Pancreas (tissue), 10 donors: ENCODE measurements at regions not wholly inside any gene's neighbourhood (a gene's known extent, or its start where the extent isn't known, plus 50 kb on each side); places are given as distances from the start of the nearest gene placed in this dataset.

ENCODE experiments used
- ATAC-seq, 4 donors: fragments of 200-7000 bp; cut with Tn5 transposase; one replicate each; pipeline versions ENCODE4 v1.8.0 to v1.9.1; 2020; ENCODE audit warnings: mild to moderate bottlenecking in 4 of 4, moderate library complexity in 4 of 4
- DNase-seq, 6 donors: peaks; one replicate each; pipeline ENCODE4 v3.0.0-alpha.2; 2020
- FAIRE-seq: peaks from 2 replicates; lab custom pipeline; 2012; peaks lifted over from hg19 to GRCh38; lab: Jason Lieb, UNC
- H3K27ac ChIP-seq, 4 donors: fragments of 200-600 bp; sonication (generic); 1 replicate in 3 of 4; 2 replicates in 1 of 4; pipeline versions ENCODE4 v1.5.0 to v1.8.0; 2020
- H3K27me3 ChIP-seq, 4 donors: fragments of 200-600 bp; one replicate each; pipeline ENCODE4 v1.8.0; 2021
- H3K36me3 ChIP-seq, 3 donors: fragments of 200-600 bp; sonication (generic) in 1 of 3; one replicate each; pipeline versions ENCODE4 v1.5.0 to v1.8.0; 2020 to 2021
- H3K4me1 ChIP-seq, 3 donors: fragments of 200-600 bp; one replicate each; pipeline ENCODE4 v1.8.0; 2021
- H3K4me3 ChIP-seq, 4 donors: fragments of 200-600 bp; sonication (generic) in 2 of 4; one replicate each; pipeline versions ENCODE4 v1.5.0 to v1.8.0; 2020 to 2021
- H3K9me3 ChIP-seq, 4 donors: fragments of 200-600 bp; one replicate each; pipeline ENCODE4 v1.8.0; 2021
- WGBS, 2 donors: extraction: QIAGEN DNeasy Blood & Tissue Kit; methylation state at CpG; one replicate each; pipeline ENCODE4 v1.1.7; 2013; 5-methylcytosine and 5-hydroxymethylcytosine counted together
- intact Hi-C, 3 donors: fragments of 100-400 bp; cut with DNase I; formaldehyde crosslinking; loops; one replicate each; pipeline versions ENCODE4 v1.11.1 to v1.14.2; 2022
- TF ChIP-seq, protein P1 (sequence below), 4 donors: fragments of 200-600 bp; sonication (generic) in 3 of 4; IDR thresholded peaks; one replicate each; pipeline versions ENCODE4 v1.5.0 to v1.8.0; 2021; ENCODE audit warnings: antibody characterized with exemption in 4 of 4
- donor health status: healthy with polysubstance abuse.
- donor health status: DM: no; HTN: no; CAD: no; lungs with moderate emphysema.
- donor health status: DM: no; HTN: no; CAD: no.
- donor health status: control.
- donor health status: control.
- donor health status: Bipolar disorder and iron deficiency.
- donor health status: DM: yes; HTN: yes; CAD: no.
- donor health status: DM: no; HTN: no; CAD: no.
- donor health status: DM: no; HTN: no; CAD: no.
- donor health status: DM: yes; HTN: yes; CAD: no.

DNA sequence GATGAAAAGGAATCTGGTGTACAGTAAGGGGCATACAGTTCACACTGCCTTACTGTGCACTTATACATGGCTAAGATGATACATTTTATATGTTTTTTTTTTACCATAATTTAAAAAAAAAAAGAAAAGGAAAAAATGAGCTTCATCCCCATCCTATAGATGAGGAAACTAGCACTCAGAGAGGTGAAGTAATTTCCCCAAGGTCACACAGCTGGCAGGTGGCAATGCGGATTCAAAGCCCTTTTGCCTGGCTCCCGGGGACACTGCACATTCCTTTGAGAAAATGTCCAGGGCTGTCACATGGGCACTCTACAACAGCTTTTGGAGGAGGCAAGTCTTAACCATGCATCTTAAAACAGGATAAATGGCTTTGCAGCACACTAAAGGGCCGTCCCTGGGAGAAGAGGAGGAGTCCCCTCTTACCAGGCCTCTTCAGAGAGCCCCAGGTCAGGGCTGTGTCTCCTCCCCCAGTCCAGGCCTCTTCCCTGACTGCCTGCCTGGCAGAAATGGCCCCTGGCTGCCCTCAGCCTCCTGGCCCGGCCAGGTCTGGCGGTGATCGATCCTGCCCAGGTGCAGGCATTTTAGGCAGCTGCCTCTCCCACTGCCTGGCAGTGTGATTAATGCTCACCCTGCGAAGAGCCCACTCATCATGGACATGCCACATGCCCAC is 95.1 kb upstream of the LINGO1 start:
- Histone ChIP-seq H3K27ac (no peak overlapping the region), H3K36me3 (no peaks in the 10 kb centered on the region), H3K27me3 (no peaks in the 10 kb centered on the region), H3K9me3 (no peaks in the 10 kb centered on the region), H3K4me3 (no peak overlapping the region), H3K4me1 (no peaks in the 10 kb centered on the region)
- FAIRE-seq (no peak), DNase-seq (no peak), ATAC-seq (no peak)
- WGBS, 2 donors: 47 to 48% methylated on average over 7 of the region's 7 CpGs
- intact Hi-C loops: no loop called here
- TF ChIP-seq, protein P1, sequence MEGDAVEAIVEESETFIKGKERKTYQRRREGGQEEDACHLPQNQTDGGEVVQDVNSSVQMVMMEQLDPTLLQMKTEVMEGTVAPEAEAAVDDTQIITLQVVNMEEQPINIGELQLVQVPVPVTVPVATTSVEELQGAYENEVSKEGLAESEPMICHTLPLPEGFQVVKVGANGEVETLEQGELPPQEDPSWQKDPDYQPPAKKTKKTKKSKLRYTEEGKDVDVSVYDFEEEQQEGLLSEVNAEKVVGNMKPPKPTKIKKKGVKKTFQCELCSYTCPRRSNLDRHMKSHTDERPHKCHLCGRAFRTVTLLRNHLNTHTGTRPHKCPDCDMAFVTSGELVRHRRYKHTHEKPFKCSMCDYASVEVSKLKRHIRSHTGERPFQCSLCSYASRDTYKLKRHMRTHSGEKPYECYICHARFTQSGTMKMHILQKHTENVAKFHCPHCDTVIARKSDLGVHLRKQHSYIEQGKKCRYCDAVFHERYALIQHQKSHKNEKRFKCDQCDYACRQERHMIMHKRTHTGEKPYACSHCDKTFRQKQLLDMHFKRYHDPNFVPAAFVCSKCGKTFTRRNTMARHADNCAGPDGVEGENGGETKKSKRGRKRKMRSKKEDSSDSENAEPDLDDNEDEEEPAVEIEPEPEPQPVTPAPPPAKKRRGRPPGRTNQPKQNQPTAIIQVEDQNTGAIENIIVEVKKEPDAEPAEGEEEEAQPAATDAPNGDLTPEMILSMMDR (IDR thresholded peaks at IDR 0.05): no peak

GRCh38 chr15:77724715-77725114 is 92.0 kb upstream of the LINGO1 start:
- ATAC-seq (no peak), FAIRE-seq (no peak)
- WGBS, 2 donors: 73 to 78% methylated on average over 6 of the region's 6 CpGs

DNA sequence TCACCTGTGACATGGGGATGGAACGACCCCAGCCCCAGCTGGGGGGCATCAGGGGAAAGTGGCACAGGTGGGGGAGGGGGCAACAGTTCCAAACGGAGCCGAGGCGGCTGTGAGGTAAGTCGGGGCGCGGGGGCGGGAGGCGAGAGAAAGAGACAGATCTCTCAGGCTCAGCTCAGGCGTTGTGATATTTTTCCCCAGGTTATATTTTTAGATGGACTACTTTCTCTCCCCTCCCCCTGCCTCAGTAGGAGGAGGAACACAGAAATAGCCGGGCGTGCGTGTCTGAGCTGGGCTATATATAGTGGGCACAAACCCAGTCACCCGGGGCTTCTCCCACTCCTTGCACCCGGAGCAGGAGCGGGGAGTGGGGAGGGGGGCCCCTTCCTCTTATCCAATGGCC is 91.0 kb upstream of the LINGO1 start:
- Histone ChIP-seq H3K9me3 (no peaks in the 10 kb centered on the region), H3K36me3 (no peaks in the 10 kb centered on the region), H3K4me1 (no peaks in the 10 kb centered on the region), H3K27me3 (no peaks in the 10 kb centered on the region), H3K27ac (no peak overlapping the region), H3K4me3 (no peak overlapping the region)
- no peak for DNase-seq
- ATAC-seq: no peak
- intact Hi-C loops: no loop called here
- WGBS, 2 donors: 71 to 76% methylated on average over 11 to 16 of the region's 16 CpGs
- FAIRE-seq: no peak
- TF ChIP-seq, protein P1 (IDR thresholded peaks at IDR 0.05): no peak

More at GRCh38 chr15:77724715-77725114, 92.0 kb upstream of the LINGO1 start:
- Histone ChIP-seq H3K36me3 (no peaks in the 10 kb centered on the region), H3K9me3 (no peaks in the 10 kb centered on the region), H3K27ac (no peak overlapping the region), H3K4me3 (no peak overlapping the region), H3K27me3 (no peaks in the 10 kb centered on the region), H3K4me1 (no peaks in the 10 kb centered on the region)
- intact Hi-C loops: no loop called here
- TF ChIP-seq, protein P1 (IDR thresholded peaks at IDR 0.05): no peak
- no peak for DNase-seq

GRCh38 chr15:77722759-77723460 is 90.2 kb upstream of the LINGO1 start:
- H3K9me3 ChIP-seq: no peaks in the 10 kb centered on the region
- no peak overlapping the region for H3K4me3 ChIP-seq
- intact Hi-C loops: no loop called here
- DNase-seq (no peak), FAIRE-seq (no peak), ATAC-seq (no peak)
- H3K27me3 ChIP-seq: no peaks in the 10 kb centered on the region
- 60 to 71% methylated on average over 18 of the region's 18 CpGs for WGBS, 2 donors
- H3K36me3 ChIP-seq: no peaks in the 10 kb centered on the region
- no peak overlapping the region for H3K27ac ChIP-seq
- TF ChIP-seq, protein P1 (IDR thresholded peaks at IDR 0.05): no peak
- no peaks in the 10 kb centered on the region for H3K4me1 ChIP-seq

GRCh38 chr15:77721963-77722362 is 89.3 kb upstream of the LINGO1 start:
- no peak overlapping the region for H3K4me3 ChIP-seq

More at GRCh38 chr15:77721963-77722362, 89.3 kb upstream of the LINGO1 start:
- Histone ChIP-seq H3K27me3 (no peaks in the 10 kb centered on the region), H3K4me1 (no peaks in the 10 kb centered on the region), H3K36me3 (no peaks in the 10 kb centered on the region), H3K27ac (no peak overlapping the region), H3K9me3 (no peaks in the 10 kb centered on the region)
- 45 to 48% methylated on average over 7 of the region's 7 CpGs for WGBS, 2 donors
- ATAC-seq (no peak), FAIRE-seq (no peak), DNase-seq (no peak)
- intact Hi-C loops: no loop called here
- TF ChIP-seq, protein P1 (IDR thresholded peaks at IDR 0.05): no peak
